ENCODE measurements at regions not wholly inside any gene's neighbourhood (a gene's known extent, or its start where the extent isn't known, plus 50 kb on each side); places are given as distances from the start of the nearest gene placed in this dataset.

GRCh38 chr3:110414855-110415254 is 656.8 kb upstream of the NECTIN3 start:
- TF ChIP-seq CREB1 (IDR thresholded peaks at IDR 0.05; ENCODE audit: low read depth) (no peak), EP300 (IDR thresholded peaks at IDR 0.05; ENCODE audit: borderline replicate concordance) (no peak), YY1 (IDR thresholded peaks at IDR 0.05; ENCODE audit: low read depth) (no peak), REST (IDR thresholded peaks at IDR 0.05; ENCODE audit: low read depth) (no peak), ZBTB7A (IDR thresholded peaks at IDR 0.05; ENCODE audit: low read depth) (no peak), MAX (IDR thresholded peaks at IDR 0.05) (no peak), CEBPB (IDR thresholded peaks at IDR 0.05) (no peak), TAF1 (IDR thresholded peaks at IDR 0.05; ENCODE audit: low read depth) (no peak), TEAD4 (IDR thresholded peaks at IDR 0.05) (no peak), EGR1 (IDR thresholded peaks at IDR 0.05) (no peak), RAD21 (IDR thresholded peaks at IDR 0.05; ENCODE audit: low read depth) (no peak), NFIC (IDR thresholded peaks at IDR 0.05) (no peak), FOXM1 (IDR thresholded peaks at IDR 0.05; ENCODE audit: borderline replicate concordance, low read depth) (no peak)

Measured in Ishikawa (cell line).